Naive thymus-derived CD4-positive, alpha-beta T cell (primary cell): ENCODE measurements at regions not wholly inside any gene's neighbourhood (a gene's known extent, or its start where the extent isn't known, plus 50 kb on each side); places are given as distances from the start of the nearest gene placed in this dataset.

Experiments
- ATAC-seq: fragments of 150-1000 bp; cut with Tn5 transposase; 2 replicates; pipeline ENCODE4 v1.10.0; 2021; ENCODE audit warnings: mild to moderate bottlenecking, moderate library complexity
- CTCF ChIA-PET: fragments of 350-600 bp; sonication (Branson Sonifier 250); formaldehyde crosslinking; loops from one replicate; lab custom pipeline; 2021; ENCODE audit warnings: antibody characterized with exemption; lab: Charles Lee
- POLR2A ChIA-PET: fragments of 350-600 bp; sonication (Branson Sonifier 250); formaldehyde crosslinking; loops from one replicate; lab custom pipeline; 2021; ENCODE audit warnings: antibody characterized with exemption, inconsistent platforms; lab: Charles Lee
- DNase-seq, 9 donors: peaks; one replicate each; pipeline versions ENCODE4 v3.0.0 to v3.0.0-alpha.2; 2020 to 2022; ENCODE audit warnings: mixed read lengths in 1 of 9
- H3K27ac ChIP-seq: one replicate; pipeline ENCODE4 v1.7.0; 2013; ENCODE audit warnings: mild to moderate bottlenecking, low read depth, low read length, moderate library complexity
- H3K27me3 ChIP-seq, 2 donors: one replicate each; pipeline ENCODE4 v1.7.0; 2013; ENCODE audit warnings: low read length in 2 of 2, mild to moderate bottlenecking in 2 of 2, moderate library complexity in 2 of 2; ENCODE audit not compliant: control insufficient read depth in 2 of 2, insufficient read depth in 2 of 2
- H3K36me3 ChIP-seq, 3 experiments: 1 replicate in 2 of 3; 2 replicates in 1 of 3; pipeline ENCODE4 v1.7.0; 2013; ENCODE audit warnings: low read length in 3 of 3, mild to moderate bottlenecking in 3 of 3, moderate library complexity in 1 of 3; ENCODE audit not compliant: insufficient read depth in 3 of 3, control insufficient read depth in 2 of 3
- H3K4me1 ChIP-seq, 2 donors: one replicate each; pipeline ENCODE4 v1.7.0; 2013; ENCODE audit warnings: low read length in 2 of 2, mild to moderate bottlenecking in 2 of 2, moderate library complexity in 1 of 2; ENCODE audit not compliant: control insufficient read depth in 2 of 2, insufficient read depth in 2 of 2
- H3K4me3 ChIP-seq: 2 replicates; pipeline ENCODE4 v1.7.0; 2013; ENCODE audit warnings: mild to moderate bottlenecking, low read length
- H3K9me3 ChIP-seq, 3 experiments: 1 replicate in 2 of 3; 2 replicates in 1 of 3; pipeline ENCODE4 v1.7.0; 2013; ENCODE audit warnings: low read length in 3 of 3; ENCODE audit not compliant: control insufficient read depth in 2 of 3
- H3K27ac Mint-ChIP-seq, 9 donors: one replicate each; pipeline ENCODE4 v1.8.0; 2020 to 2022; ENCODE audit warnings: mixed read lengths in 9 of 9, mild to moderate bottlenecking in 8 of 9, moderate library complexity in 5 of 9, inconsistent platforms in 2 of 9
- H3K27me3 Mint-ChIP-seq, 5 donors: one replicate each; pipeline ENCODE4 v1.8.0; 2021 to 2022; ENCODE audit warnings: mixed read lengths in 5 of 5, mild to moderate bottlenecking in 1 of 5
- H3K36me3 Mint-ChIP-seq, 5 donors: one replicate each; pipeline ENCODE4 v1.8.0; 2020 to 2022; ENCODE audit warnings: mixed read lengths in 5 of 5, mild to moderate bottlenecking in 3 of 5, inconsistent platforms in 1 of 5
- H3K4me1 Mint-ChIP-seq, 7 donors: one replicate each; pipeline ENCODE4 v1.8.0; 2020 to 2022; ENCODE audit warnings: mixed read lengths in 7 of 7, mild to moderate bottlenecking in 3 of 7, inconsistent platforms in 1 of 7
- H3K4me3 Mint-ChIP-seq, 10 donors: one replicate each; pipeline ENCODE4 v1.8.0; 2020 to 2022; ENCODE audit warnings: mild to moderate bottlenecking in 10 of 10, mixed read lengths in 10 of 10, moderate library complexity in 6 of 10, inconsistent platforms in 2 of 10
- H3K9me3 Mint-ChIP-seq, 11 donors: one replicate each; pipeline ENCODE4 v1.8.0; 2020 to 2022; ENCODE audit warnings: mixed read lengths in 11 of 11, mild to moderate bottlenecking in 4 of 11, inconsistent platforms in 1 of 11, moderate library complexity in 1 of 11
- intact Hi-C, 2 donors: fragments of 100-400 bp; cut with micrococcal nuclease; formaldehyde crosslinking; loops; one replicate each; pipeline ENCODE4 v1.15.1; 2023

GRCh38 chr5:21087766-21088165, 1099.8 kb upstream of the CDH18 start:
- Histone ChIP-seq H3K9me3 (peaks cover 0 to 5% (median 0%) of the 10 kb centered on the region in 3 experiments), H3K27ac (no peak overlapping the region), H3K27me3 (no peaks in the 10 kb centered on the region), H3K4me1 (no peaks in the 10 kb centered on the region), H3K36me3 (no peaks in the 10 kb centered on the region), H3K4me3 (no peak overlapping the region)
- POLR2A ChIA-PET = no interaction called here
- CTCF ChIA-PET = no interaction called here
- peaks cover 0 to 2% (median 0%) of the 10 kb centered on the region in 7 donors for H3K4me1 Mint-ChIP-seq
- DNase-seq = no peak
- no peak overlapping the region for H3K27ac Mint-ChIP-seq
- intact Hi-C loops = no loop called here
- H3K9me3 Mint-ChIP-seq = peaks cover 1 to 29% (median 17%) of the 10 kb centered on the region in 11 donors
- H3K4me3 Mint-ChIP-seq = no peak overlapping the region
- ATAC-seq = no peak
- no peaks in the 10 kb centered on the region for H3K36me3 Mint-ChIP-seq
- no peaks in the 10 kb centered on the region for H3K27me3 Mint-ChIP-seq

GRCh38 chr5:21085791-21086190, 1097.8 kb upstream of the CDH18 start:
- Histone ChIP-seq H3K4me3 (no peak overlapping the region), H3K27me3 (no peaks in the 10 kb centered on the region), H3K36me3 (no peaks in the 10 kb centered on the region), H3K4me1 (no peaks in the 10 kb centered on the region), H3K9me3 (peaks cover 0 to 5% (median 0%) of the 10 kb centered on the region in 3 experiments), H3K27ac (no peak overlapping the region)
- no peaks in the 10 kb centered on the region for H3K36me3 Mint-ChIP-seq
- ChIA-PET POLR2A (no interaction called here), CTCF (no interaction called here)
- no peak overlapping the region for H3K27ac Mint-ChIP-seq
- H3K27me3 Mint-ChIP-seq = no peaks in the 10 kb centered on the region
- no peak overlapping the region for H3K4me3 Mint-ChIP-seq
- H3K4me1 Mint-ChIP-seq = peaks cover 0 to 2% (median 0%) of the 10 kb centered on the region in 7 donors
- DNase-seq (no peak), ATAC-seq (no peak)
- H3K9me3 Mint-ChIP-seq = peaks cover 1 to 31% (median 14%) of the 10 kb centered on the region in 11 donors
- intact Hi-C loops = no loop called here

GRCh38 chr5:21071986-21072385, 1084.0 kb upstream of the CDH18 start:
- Histone ChIP-seq H3K27me3 (no peaks in the 10 kb centered on the region), H3K9me3 (no peaks in the 10 kb centered on the region), H3K36me3 (no peaks in the 10 kb centered on the region), H3K4me1 (no peaks in the 10 kb centered on the region), H3K4me3 (no peak overlapping the region), H3K27ac (no peak overlapping the region)
- H3K4me3 Mint-ChIP-seq = no peak overlapping the region
- no peak overlapping the region for H3K27ac Mint-ChIP-seq
- CTCF ChIA-PET = no interaction called here
- H3K4me1 Mint-ChIP-seq = no peaks in the 10 kb centered on the region
- POLR2A ChIA-PET = no interaction called here
- intact Hi-C loops = no loop called here
- ATAC-seq = no peak
- H3K9me3 Mint-ChIP-seq = peaks cover 0 to 22% (median 6%) of the 10 kb centered on the region in 11 donors
- H3K36me3 Mint-ChIP-seq = no peaks in the 10 kb centered on the region
- no peaks in the 10 kb centered on the region for H3K27me3 Mint-ChIP-seq
- no peak for DNase-seq

- no peak for ATAC-seq
- Mint-ChIP-seq H3K36me3 (no peaks in the 10 kb centered on the region), H3K4me3 (no peak overlapping the region), H3K9me3 (peaks cover 0 to 22% (median 6%) of the 10 kb centered on the region in 11 donors), H3K27me3 (no peaks in the 10 kb centered on the region), H3K4me1 (no peaks in the 10 kb centered on the region), H3K27ac (no peak overlapping the region)
- H3K4me3 ChIP-seq = no peak overlapping the region
- no peak for DNase-seq
- POLR2A ChIA-PET = no interaction called here
- CTCF ChIA-PET = no interaction called here
- H3K9me3 ChIP-seq = no peaks in the 10 kb centered on the region
- no peak overlapping the region for H3K27ac ChIP-seq
- H3K27me3 ChIP-seq = no peaks in the 10 kb centered on the region
- intact Hi-C loops = no loop called here
- H3K4me1 ChIP-seq = no peaks in the 10 kb centered on the region
- H3K36me3 ChIP-seq = no peaks in the 10 kb centered on the region
These were observed 1083.4 kb upstream of the CDH18 start for GRCh38 chr5:21071421-21071820.

GRCh38 chr5:21070858-21071257, 1082.9 kb upstream of the CDH18 start:
- H3K4me1 Mint-ChIP-seq = no peaks in the 10 kb centered on the region
- ChIA-PET CTCF (no interaction called here), POLR2A (no interaction called here)
- Histone ChIP-seq H3K9me3 (no peaks in the 10 kb centered on the region), H3K36me3 (no peaks in the 10 kb centered on the region), H3K27me3 (no peaks in the 10 kb centered on the region), H3K4me1 (no peaks in the 10 kb centered on the region), H3K27ac (no peak overlapping the region), H3K4me3 (no peak overlapping the region)
- H3K36me3 Mint-ChIP-seq = no peaks in the 10 kb centered on the region
- DNase-seq = no peak
- intact Hi-C loops = no loop called here
- H3K27me3 Mint-ChIP-seq = no peaks in the 10 kb centered on the region
- no peak overlapping the region for H3K27ac Mint-ChIP-seq
- no peak overlapping the region for H3K4me3 Mint-ChIP-seq
- H3K9me3 Mint-ChIP-seq = peaks cover 0 to 28% (median 8%) of the 10 kb centered on the region in 11 donors
- no peak for ATAC-seq

- no peaks in the 10 kb centered on the region for H3K4me1 Mint-ChIP-seq
- Histone ChIP-seq H3K27ac (no peak overlapping the region), H3K9me3 (peaks cover 0 to 3% (median 0%) of the 10 kb centered on the region in 3 experiments), H3K36me3 (no peaks in the 10 kb centered on the region), H3K4me1 (no peaks in the 10 kb centered on the region), H3K4me3 (no peak overlapping the region), H3K27me3 (no peaks in the 10 kb centered on the region)
- peaks cover 3 to 44% (median 10%) of the 10 kb centered on the region in 11 donors for H3K9me3 Mint-ChIP-seq
- ChIA-PET POLR2A (no interaction called here), CTCF (no interaction called here)
- intact Hi-C loops = no loop called here
- H3K27ac Mint-ChIP-seq = no peak overlapping the region
- H3K4me3 Mint-ChIP-seq = no peak overlapping the region
- H3K36me3 Mint-ChIP-seq = no peaks in the 10 kb centered on the region
- H3K27me3 Mint-ChIP-seq = no peaks in the 10 kb centered on the region
- DNase-seq (no peak), ATAC-seq (no peak)
These were observed 1079.7 kb upstream of the CDH18 start for GRCh38 chr5:21067724-21068123.

- H3K4me1 ChIP-seq = no peaks in the 10 kb centered on the region
- no peak for ATAC-seq
- no peak overlapping the region for H3K27ac Mint-ChIP-seq
- H3K9me3 ChIP-seq = peaks cover 0 to 8% (median 0%) of the 10 kb centered on the region in 3 experiments
- H3K27me3 ChIP-seq = no peaks in the 10 kb centered on the region
- H3K36me3 ChIP-seq = no peaks in the 10 kb centered on the region
- no peaks in the 10 kb centered on the region for H3K27me3 Mint-ChIP-seq
- CTCF ChIA-PET = no interaction called here
- no peaks in the 10 kb centered on the region for H3K4me1 Mint-ChIP-seq
- no peaks in the 10 kb centered on the region for H3K36me3 Mint-ChIP-seq
- H3K4me3 Mint-ChIP-seq = no peak overlapping the region
- peaks cover 0 to 68% (median 13%) of the 10 kb centered on the region in 11 donors for H3K9me3 Mint-ChIP-seq
- DNase-seq = no peak
- no peak overlapping the region for H3K4me3 ChIP-seq
- POLR2A ChIA-PET = no interaction called here
- intact Hi-C loops = no loop called here
- no peak overlapping the region for H3K27ac ChIP-seq
These were observed 1075.1 kb upstream of the CDH18 start for GRCh38 chr5:21063146-21063545.
